Right kidney (tissue), 1 donor: ENCODE measurements at regions not wholly inside any gene's neighbourhood (a gene's known extent, or its start where the extent isn't known, plus 50 kb on each side); places are given as distances from the start of the nearest gene placed in this dataset.
A peak's percentile ranks its signal among the peaks of the same experiment; 100 is the strongest.

Source experiments
- DNase-seq: peaks from one replicate; pipeline ENCODE4 v3.0.0-alpha.2; 2016

DNA sequence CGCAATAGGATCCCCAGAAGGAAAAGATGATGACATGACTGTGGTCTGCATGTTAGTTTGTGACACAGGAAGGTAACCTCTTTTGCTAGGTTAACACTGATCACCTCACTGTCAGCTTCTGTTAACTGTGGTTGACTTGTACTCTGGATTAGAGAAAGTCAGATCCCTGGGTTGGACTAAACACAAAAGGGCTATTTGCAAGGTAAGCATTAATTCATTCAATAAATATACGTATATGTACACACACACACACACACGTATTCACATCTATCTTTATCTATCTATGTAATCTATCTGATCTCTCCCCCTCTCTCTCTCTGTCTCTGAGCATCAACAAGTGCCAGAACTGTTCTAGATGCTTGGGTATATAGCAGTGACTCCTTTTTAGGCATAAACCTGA is 136.1 kb upstream of the SNX19 start:
- no peak for DNase-seq

DNA sequence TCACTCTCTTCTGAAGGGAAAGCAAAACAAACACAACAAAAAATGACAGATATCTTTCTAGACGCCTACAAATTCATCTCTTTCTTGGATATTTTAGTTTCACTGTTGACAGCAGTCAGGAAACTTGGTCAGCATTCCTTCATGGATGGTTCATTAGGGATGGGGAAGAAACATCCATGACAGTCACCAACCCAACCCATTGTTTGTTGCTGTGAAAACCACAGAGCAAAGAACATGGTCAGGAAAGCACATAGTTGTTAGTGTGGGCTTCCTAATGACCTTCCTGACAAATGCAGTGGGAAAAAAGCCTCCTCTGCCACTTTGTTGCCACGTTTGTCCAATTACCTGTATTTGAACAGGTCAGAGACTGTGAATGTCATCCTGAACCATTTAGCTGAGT is 139.8 kb upstream of the SNX19 start:
- DNase-seq: no peak

DNA sequence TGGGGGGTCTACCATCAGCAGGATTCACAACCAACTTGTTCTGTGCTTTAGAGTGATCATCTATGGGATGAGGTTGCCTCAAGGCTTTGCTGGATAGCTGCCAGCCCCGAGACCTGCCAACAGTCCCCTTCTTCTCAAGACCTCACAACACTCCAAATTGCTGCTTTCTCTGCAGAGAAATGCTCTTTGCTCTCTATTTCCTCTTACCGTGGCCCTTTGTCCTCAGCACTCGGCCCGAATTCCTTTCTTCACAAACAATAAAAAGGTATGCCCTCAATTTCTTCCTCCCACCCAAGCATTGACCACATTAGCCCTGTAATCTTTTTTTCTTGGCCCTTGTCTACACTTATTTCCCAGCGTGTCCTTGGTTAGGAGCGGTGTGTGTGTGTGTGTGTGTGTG is 147.4 kb upstream of the SNX19 start:
- no peak for DNase-seq

DNA sequence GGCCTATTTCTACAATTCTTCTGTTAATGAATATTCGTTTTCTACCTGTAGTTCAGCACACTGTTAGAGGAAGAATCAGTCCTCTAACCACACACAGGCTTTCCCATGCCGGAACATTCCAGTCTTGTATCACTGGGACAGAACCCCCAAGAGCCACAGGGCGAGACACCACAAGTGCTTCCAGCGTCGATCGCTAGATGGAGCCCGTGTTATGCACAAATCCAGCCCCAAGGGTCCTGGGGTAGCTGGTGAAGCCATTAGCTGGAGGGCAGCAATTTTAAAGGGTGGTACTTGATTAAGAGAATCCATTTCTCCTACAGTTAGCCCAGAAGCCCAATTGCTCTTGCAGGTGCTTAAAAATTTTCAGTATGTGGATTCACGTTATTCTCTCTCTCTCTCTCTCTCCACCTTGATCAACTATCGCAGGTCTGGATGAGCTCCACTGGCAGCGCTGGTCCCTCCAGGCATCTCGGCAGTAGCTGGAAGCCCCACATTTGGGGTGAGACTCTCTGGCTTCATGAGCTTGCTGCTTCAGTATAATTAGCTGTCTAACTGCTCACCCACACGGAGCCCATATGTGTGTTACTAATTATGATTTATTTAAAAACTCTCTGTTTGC is 148.2 kb upstream of the SNX19 start:
- peak; percentile 44 for DNase-seq

DNA sequence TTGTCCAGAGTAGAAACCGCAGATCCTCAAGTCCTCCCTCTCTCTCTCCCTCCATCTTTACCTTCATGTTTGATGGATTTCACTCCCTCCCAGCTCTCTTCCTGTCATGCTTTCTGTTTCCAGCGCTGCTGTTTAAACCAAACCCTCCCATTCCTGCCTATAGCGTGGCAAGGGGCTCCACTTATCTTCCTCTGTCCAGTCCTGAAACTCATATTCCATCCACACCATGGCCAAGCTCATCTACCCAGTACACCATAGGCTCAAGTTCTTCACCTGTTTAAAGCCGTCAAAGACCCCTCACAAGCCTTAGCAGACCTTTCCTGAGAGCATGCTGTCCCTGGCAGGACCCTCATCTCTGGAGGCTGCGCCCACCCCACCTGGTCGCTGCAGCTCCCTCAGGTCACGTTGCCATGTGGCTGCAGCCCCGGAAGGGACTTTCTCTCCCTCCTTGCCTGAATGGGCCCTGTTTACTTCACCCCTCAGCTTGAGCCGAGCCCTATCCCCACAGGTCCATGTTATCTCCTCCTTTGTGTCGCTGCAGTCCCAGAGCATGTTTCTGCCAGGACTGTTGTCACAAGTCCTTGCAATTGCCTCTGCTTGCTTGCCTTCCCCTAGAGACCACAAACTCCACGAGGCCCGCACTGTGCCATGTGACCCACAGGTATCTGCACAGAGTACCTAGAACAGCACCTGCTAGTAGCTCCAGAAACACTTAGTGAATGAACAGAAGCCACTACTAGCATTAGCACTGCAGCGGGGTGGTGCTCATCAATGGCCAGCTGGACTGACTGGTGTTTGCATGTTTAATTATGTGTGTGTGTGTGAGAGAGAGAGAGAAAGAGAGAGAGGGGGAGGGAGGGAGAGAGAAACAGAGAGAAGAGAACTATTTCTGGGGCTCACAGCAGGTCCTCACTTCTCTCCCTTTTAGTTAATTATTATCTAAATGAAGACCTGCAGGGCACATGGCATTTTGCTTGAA is 149.4 kb upstream of the SNX19 start:
- no peak for DNase-seq

DNA sequence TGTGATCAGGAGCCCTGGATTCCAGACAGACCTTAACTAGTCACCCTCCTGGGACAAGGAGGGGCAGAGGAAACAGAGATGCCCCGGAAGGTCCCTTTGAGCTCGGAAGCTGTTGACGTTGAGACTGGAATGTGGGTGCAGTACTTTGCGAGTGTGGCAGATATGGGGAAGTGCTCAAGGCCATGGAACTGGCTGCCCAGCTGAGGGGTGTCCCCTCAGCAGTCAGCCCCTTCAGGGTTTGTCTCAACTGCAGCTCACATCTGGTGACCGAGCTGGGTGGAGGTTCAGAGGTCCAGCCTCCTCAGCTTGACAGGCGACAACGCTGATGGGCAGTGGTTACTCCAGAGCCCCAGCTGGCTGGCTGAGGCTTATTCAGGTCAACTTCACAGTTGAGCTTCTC is 150.3 kb upstream of the SNX19 start:
- no peak for DNase-seq

DNA sequence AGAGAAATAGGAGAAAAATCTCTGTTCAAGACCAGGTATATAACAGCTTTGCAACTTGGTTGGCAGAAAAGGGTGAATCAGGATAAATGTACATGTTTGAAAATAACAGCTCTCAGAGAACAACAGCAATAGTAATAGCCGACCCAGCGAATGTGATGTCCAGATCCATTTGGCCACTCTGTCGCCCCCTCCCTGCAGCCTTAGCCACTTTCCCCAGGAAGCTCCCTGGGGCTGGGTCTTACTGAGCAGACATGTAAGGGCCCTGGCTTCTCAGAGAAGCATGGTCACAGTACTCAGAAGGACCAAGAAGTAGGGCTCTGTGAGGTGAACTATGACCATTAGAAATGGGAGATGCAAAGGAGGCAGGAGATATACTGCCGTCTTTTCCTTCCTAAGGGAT is 154.1 kb upstream of the SNX19 start:
- no peak for DNase-seq

DNA sequence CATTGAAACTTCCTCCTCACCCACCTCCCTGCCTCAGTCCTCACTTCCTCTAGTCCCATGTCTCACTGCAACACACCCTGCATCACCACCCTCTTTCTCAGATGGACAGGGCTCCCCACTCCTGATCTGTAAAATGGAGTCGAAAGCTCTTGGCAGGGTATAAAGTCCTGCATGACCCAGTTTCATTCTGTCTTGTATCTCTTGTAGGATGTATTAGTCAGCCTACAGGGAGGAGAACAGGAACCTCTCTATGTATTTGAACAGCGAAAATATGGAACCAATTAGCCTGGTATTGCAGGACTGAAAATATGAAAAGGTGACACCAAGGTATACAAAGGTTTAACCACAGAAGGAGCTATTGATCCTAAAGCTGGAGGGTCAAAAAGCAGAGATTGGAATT is 156.9 kb upstream of the SNX19 start:
- no peak for DNase-seq

DNA sequence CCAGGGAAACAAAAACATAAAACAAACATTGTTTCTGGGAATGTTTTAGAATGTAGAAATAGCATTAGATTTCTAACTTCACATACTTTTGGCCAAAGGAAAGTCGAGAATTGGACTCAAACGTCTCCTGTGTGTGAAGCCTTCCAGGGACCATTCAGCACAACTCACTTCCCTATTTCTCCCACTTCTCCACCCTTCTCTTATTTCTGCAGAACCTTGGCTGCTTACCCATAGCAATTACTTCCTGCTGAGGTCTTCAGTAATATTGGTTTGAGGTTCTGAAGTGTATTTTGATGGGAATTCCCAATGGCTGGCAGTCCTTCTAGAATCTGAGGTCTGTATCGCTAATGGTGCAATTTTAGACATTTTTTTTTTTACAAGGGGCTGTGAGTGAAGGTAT is 158.3 kb upstream of the SNX19 start:
- no peak for DNase-seq

DNA sequence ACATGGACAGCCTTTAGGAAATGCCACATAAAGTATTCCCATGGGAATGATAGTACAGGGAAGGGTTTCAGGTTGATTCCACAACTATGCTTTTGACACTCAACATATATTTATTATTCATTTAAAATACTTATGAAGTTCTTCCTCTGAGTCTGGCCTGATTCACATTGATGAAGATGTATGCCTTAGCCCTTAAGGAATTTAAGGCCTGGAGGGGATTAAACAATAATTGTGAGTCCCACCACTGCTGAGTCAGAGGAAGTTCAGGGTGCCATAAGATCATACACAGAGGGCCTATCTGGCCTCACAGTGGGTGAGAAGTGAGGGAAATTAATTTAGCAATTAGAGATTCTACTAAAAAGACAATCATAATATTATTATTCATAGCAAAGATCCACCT is 161.1 kb upstream of the SNX19 start:
- DNase-seq: no peak

DNA sequence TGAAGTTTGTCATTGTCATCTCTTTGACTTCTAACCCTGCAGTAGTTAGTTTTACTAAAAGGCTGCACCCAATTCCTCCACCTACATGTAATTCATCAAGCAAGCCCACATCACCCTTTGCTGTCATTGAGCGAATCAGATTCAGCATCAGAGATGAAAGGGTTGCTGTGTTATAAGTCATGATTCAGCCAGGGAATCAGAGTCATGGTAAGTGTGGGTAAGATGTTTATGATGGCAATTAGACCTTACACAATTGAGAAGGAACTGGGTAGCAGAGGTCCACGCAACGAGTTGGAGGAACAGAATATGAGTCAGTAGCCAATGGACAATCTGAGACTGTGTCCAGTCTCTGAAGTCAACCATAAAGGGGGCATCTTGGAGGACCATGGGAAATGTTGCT is 162.8 kb upstream of the SNX19 start:
- DNase-seq: no peak

DNA sequence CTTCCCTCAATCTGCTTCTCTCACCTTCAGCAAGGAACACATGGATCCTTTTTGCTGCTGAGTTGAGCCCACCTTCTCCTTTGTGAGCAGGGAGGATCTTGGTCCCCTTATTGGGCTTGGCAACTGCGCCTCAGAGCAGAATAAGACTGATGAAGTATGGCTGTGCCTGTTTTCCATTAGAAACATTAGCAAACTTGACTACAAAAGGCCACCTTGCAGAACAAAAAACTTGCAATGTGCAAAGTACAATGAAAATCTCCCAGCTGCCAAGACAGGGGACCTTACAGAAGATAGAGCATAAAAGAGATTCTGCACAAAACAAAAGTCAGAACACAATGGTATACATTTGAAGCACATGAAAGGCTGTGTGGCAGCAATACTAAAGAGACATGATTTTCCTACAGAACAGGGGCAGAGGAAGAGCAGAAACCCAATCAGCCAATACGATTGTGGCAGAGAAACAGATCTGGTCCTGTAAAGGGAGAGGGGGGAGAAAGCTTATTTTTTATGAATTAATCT is 173.5 kb upstream of the SNX19 start:
- no peak for DNase-seq

DNA sequence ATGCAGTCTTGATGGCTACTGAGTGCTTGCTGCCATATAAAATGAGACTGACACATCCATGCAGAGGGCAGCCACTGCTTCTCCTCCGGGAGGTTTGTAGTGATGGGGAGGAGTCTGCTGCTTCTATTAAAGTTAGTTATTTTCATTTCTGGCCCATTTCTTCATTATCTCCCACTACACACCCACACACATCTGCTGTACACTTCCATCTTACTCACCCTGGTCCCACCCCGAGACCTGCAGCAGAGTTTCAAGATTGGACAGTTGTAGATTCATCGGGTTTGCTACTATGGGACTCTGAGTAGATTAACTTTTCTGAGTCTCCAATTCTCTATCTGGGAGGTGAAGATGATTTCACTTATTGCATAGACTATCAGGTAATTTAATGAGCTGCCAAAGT is 176.2 kb upstream of the SNX19 start:
- DNase-seq: no peak

DNA sequence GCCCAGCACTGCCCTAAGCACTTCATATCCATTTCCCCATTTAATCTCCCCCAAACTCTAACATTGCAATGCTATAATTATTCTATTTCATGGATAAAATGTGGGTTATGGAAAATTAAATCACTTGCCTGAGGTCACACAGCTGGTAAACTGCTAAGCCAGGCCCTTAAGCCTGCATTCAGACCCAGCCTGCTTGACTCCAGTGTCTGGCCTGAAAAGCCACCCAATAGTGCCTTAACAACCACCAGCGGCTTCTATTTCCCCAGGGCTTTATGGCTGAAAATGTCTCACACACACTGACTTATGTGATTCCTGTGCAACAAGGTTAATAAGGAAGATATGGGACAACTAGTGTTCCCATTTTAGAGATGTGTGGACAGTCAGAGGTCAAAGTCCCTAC is 178.5 kb upstream of the SNX19 start:
- DNase-seq: no peak

DNA sequence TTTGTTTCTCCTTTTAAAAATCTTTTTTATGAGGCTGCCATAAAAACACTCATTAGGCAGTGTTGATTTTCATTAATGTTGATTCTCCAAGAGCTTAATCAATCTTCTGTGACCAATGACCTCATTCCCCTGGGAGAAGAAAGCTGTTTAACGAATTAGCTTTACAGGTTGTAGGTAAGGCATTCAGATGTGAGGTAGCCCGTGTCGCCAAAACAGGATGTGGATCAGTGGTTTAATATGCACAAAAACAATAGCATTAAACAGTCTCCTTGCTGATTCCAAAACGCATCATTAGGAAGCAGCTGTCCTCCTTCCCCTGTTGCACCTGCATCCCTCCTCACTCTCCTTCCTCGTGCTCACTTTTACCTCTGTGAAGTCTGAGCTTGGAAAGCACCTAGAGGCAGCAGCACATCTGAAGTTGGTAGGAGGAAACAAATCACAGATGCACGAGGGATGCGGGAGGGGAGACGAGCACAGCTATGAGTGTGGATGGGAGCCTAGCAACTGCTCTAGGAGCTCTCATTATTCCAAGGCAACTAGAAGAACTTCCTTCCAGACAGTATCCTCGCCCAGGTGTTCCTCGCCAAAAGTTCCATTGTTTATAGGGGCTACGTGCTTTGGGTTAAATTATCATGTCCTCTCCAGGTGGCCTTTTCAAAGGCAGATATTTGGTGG is 179.4 kb upstream of the SNX19 start:
- DNase-seq: no peak

DNA sequence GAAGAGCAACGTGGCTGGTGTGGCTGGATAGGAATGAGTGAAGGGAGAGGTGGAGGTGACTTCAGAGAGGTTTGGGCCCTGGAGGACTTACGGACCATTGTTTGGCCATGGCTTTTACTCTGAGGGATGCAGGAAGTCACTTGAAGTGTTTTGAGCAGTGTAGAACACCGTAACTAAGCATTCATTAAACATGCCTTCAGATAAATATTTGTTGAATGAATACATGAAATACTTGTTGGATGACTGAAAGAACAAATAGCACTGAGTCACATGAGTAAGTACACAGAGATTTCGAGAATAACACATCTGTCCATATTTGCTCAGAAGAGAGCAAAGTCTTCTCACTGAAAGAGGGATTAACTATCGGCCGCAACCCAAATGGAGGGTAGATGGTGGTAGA is 182.7 kb upstream of the SNX19 start:
- no peak for DNase-seq

DNA sequence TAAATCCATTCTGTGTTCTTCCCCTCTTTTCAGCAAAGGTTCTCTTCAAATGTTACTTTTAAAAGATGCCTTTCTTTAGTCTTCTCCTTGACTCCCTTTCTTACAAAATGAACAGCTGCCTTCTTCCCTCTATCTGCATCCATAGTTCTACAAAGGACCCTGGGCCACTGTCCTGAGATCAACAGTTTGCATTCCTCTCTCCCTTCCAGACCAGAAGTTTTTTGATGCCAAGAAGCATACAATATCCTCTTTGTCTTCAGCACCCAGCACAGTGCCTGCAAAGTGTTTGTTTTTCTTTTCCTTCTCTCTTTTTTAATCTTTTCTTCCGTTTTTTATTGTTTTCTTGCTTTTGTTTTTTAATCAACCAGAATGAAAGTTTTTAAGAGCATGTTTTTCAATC is 183.5 kb upstream of the SNX19 start:
- no peak for DNase-seq

DNA sequence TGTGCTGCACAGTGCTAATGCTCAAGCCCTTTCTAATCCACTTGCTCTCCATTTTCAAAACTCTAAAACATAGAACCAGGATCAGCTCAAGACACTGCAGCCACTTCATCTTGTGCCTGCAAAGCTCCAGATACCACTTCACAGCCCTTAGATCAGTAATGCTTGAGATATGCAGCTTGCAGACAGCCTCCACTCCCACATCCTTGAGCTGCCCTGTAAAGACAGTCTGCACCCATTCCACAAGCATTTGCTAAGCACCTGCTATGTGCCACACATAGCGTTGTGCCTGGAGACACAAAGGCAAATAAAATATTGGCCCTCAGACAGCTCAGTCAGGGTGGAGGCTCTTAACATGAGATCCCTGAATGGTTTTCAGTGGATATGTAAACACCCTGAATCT is 192.5 kb upstream of the SNX19 start:
- no peak for DNase-seq

DNA sequence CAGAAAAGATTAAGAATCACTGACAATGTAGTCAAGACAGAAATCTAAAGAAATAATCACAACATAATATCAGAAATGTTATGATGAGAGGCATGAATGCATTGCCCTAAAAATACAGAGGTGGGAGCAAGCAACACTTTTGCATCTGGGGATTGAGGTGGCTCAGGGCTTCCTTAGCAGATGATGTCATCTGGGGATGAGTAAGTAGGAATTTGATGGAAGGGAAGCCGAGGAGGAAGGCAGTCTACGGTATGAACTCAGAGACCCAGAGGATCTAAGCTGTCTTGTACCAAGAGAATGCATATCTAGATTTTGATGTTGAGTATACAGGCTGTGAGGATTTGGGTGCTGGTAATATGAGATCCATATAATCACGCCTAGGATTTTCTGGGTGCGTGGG is 193.0 kb upstream of the SNX19 start:
- DNase-seq: no peak

DNA sequence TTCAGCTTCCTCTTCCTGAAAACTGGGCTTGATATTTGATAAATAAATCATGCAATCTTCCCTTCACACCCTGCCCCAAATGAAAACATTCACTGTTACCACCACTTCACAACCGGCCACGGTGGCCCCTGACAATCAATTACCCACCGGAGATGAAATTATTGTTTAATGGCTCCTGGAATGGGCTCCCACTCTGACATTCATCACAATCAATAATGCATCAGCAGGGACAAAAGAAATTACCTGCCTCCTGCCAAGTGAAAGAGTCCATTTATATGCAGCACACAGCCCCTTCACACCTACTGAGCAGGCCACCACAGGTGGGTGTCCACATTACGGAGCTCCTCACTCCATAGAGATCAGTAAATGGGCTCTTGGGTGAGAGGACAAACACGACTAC is 193.5 kb upstream of the SNX19 start:
- DNase-seq: no peak

DNA sequence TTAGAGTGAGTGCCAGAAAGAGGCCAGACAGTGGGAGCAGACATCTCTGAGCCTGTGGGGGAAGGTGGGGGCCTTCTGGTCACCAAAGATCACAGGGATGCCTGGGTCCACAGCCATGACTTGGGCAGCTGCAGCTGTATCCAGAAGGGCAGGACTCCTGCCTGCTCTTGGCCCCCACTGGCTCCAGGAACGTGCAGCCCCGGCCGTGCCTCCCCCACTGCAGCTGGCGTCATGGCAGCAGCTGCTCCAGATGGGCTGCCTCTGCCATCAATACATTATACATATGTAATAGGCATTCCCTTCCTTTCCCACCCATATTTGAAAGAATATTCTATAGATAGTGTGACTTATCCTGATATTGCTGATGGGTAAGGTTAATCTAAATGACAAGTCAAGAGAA is 195.5 kb upstream of the SNX19 start:
- no peak for DNase-seq

DNA sequence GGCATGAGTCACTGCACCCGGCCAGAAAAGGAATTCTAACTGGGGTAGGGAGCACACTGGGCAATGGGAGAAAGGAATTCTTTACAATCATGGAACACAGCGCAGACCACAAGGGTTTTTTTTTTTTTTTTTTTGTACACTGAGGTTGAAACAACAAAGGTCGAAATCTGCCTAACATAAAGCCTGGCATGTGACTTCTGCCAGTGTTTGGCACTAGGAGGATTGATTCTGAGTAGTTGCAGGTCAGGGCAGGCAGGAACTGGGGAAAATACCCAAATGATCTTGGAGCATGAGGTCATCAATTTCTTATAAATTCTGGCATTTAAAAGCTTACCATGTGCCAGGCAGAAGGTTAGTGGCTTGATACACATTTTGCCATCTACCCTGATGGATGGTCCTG is 202.0 kb upstream of the SNX19 start:
- DNase-seq: no peak
